GM12875 (cell line): ENCODE measurements at regions not wholly inside any gene's neighbourhood (a gene's known extent, or its start where the extent isn't known, plus 50 kb on each side); places are given as distances from the start of the nearest gene placed in this dataset.

ENCODE experiments used
- H3K4me3 ChIP-seq: one replicate; pipeline ENCODE4 v1.5.1; 2011; ENCODE audit warnings: low read depth, low read length, control low read depth
- CTCF ChIP-seq: IDR thresholded peaks from 2 replicates; pipeline ENCODE4 v1.5.1; 2011; ENCODE audit warnings: low read depth, mild to moderate bottlenecking, control low read depth, inconsistent platforms, low read length, moderate library complexity, borderline replicate concordance; ENCODE audit not compliant: insufficient read depth

DNA sequence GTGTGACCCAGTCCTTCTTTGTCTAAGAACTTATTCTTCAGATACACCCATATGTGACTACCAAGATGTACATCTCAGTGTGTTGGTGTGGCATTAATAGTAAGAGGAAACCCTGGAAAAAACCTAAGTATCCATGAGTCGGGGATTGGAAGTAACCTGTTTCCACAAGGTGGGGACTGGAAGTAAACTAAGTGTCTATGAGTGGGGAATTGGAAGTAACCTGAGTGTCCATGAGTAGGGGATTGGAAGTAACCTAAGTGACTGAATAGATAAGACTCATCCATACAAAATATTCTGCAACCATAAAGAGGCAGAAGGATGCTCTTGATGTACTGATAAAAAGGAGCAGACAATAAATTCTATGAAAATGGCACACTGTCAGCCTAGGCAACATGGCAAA, 184.7 kb downstream of the PHETA1 start:
- H3K4me3 ChIP-seq: no peak overlapping the region
- no peak for TF ChIP-seq CTCF

- no peak overlapping the region for H3K4me3 ChIP-seq
- no peak for TF ChIP-seq CTCF
These were observed 185.8 kb downstream of the PHETA1 start for GRCh38 chr12:111183094-111183493.

DNA sequence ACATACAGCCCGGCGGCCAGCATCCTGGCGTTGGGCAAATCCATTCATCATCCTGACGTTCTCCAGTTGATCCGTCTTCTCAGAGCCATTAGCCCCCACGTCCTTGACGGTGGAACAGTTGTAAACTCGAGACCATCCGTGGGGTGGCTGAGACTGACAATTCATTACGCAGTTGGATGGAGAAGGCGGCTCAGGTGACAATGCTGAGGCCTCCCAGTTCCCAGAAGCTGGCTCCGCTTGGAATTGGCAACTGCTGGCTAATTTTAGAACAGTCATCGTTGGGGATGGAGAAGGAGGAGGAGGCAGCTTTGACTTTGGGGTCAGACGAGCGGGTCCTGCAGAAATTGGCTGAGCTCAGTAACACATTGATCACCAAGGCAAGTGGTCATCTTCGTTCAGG, 186.5 kb downstream of the PHETA1 start:
- no peak overlapping the region for H3K4me3 ChIP-seq

GRCh38 chr12:111181143-111181726, 187.7 kb downstream of the PHETA1 start:
- no peak overlapping the region for H3K4me3 ChIP-seq

More for the DNA sequence above, 186.5 kb downstream of the PHETA1 start:
- no peak for TF ChIP-seq CTCF

GRCh38 chr12:111180426-111181142, 188.3 kb downstream of the PHETA1 start:
- TF ChIP-seq CTCF: no peak
- no peak overlapping the region for H3K4me3 ChIP-seq

More at GRCh38 chr12:111181143-111181726, 187.7 kb downstream of the PHETA1 start:
- TF ChIP-seq CTCF: no peak

DNA sequence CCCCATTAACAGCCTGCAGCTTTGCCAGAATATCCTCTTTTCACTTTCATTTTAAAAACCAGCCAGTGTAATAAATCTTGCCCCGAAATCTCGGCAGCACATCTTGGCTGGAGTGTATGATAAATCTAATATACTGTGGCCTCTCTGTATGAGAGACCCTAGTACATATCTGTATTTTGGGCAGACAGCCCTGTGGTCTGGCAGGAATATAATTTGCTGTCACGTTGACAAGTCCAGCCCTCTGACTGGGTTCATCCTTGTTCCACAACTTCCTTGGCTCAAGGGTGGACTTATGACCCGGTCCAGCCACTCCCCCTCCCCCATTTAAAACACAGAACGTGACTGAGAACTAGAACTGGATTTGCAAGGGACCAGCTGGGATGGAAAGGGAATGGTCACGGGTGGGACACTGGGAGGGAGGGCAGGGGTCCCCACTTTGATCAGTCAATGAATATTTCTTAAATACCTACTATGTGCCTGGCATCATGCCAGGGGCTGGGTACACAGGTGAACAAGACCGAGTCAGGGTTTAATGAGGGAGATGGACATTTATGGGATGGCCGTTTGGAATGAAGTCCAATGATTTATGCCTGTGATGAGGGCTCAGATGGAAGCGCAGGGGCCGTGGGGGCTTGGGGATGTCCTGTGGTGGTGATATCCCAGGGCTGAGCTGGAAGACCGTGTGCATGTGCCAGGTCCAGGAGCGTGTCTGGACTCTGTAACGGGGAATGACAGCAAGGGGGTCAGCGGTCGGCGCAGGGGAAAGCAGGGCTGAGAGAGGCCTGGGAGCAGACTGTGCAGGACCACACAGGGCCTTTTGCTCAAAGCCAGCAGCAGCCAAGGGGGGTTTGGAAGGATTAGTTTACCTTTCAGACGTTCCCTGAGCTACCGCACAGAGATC, 190.5 kb downstream of the PHETA1 start:
- TF ChIP-seq CTCF: no peak
- H3K4me3 ChIP-seq: no peak overlapping the region
